Muscle of leg (tissue), 3 donors: ENCODE measurements at regions not wholly inside any gene's neighbourhood (a gene's known extent, or its start where the extent isn't known, plus 50 kb on each side); places are given as distances from the start of the nearest gene placed in this dataset.

Source experiments
- DNase-seq: peaks from one replicate; pipeline ENCODE4 v3.0.0; 2013
- H3K27ac ChIP-seq: one replicate; pipeline ENCODE4 v1.5.1; 2013; ENCODE audit warnings: mild to moderate bottlenecking, low read length, control low read depth
- H3K27me3 ChIP-seq: one replicate; pipeline ENCODE4 v1.6.1; 2013; ENCODE audit warnings: low read length; ENCODE audit not compliant: control insufficient read depth, insufficient read depth
- H3K36me3 ChIP-seq: one replicate; pipeline ENCODE4 v1.6.1; 2013; ENCODE audit warnings: low read length; ENCODE audit not compliant: control insufficient read depth, insufficient read depth
- H3K4me1 ChIP-seq: one replicate; pipeline ENCODE4 v1.6.1; 2013; ENCODE audit warnings: low read length; ENCODE audit not compliant: control insufficient read depth, insufficient read depth
- H3K4me3 ChIP-seq: one replicate; pipeline ENCODE4 v1.5.1; 2013; ENCODE audit warnings: low read length, control low read depth
- H3K9me3 ChIP-seq: replicated peaks from 2 replicates; pipeline ENCODE4 v1.6.1; 2013; ENCODE audit warnings: low read depth, low read length; ENCODE audit not compliant: control insufficient read depth
- WGBS: methylation state at CpG from one replicate; pipeline ENCODE4 v1.1.5; 2013; ENCODE audit warnings: missing lambda C conversion rate; ENCODE audit not compliant: insufficient coverage; 5-methylcytosine and 5-hydroxymethylcytosine counted together

DNA sequence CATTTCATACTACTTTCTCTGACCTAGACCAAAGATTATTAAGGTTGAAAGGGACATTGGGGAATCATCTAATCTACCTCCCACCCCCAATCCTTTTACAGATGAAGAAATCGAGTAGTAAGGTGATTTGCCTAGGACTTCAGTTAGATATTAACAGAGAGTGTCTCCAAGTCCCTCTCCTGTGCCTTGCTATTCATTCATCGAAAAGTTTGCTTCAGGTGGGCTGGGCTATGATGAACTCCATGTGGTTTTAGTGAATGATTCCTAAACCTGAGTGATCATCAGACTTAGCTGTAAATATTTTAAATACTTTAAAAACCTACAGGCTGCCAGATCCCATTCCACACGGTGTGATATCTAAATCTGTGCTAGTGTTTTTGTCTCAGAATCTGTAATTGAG lies 259.4 kb upstream of the SORCS1 start:
- H3K9me3 ChIP-seq = no peaks in the 10 kb centered on the region
- no peak overlapping the region for H3K4me3 ChIP-seq
- H3K27ac ChIP-seq = no peak overlapping the region
- no peaks in the 10 kb centered on the region for H3K4me1 ChIP-seq
- no peak for DNase-seq
- H3K36me3 ChIP-seq = no peaks in the 10 kb centered on the region
- WGBS = no CpG with 5 or more reads among the region's 3 CpGs
- no peaks in the 10 kb centered on the region for H3K27me3 ChIP-seq

DNA sequence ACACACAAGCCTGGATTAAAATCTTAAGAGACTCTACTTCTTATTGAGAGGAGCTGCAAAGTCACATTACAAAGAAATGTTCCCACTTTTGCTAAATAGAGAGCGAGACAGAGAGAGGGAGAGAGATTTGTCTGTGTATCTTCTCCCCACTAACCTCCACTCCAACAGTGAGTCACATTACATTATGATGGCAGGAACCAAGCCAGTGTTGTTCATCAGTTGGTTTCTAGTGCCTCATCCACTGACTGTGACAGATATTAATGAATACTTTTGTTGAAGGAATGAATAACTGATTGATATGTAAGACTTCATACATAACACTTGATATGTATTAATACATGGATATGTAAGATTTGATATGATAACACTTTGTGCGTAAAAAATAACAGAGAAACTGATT lies 258.2 kb upstream of the SORCS1 start:
- no CpG with 5 or more reads among the region's 2 CpGs for WGBS
- no peaks in the 10 kb centered on the region for H3K27me3 ChIP-seq
- DNase-seq = no peak
- H3K4me3 ChIP-seq = no peak overlapping the region
- H3K9me3 ChIP-seq = no peaks in the 10 kb centered on the region
- no peak overlapping the region for H3K27ac ChIP-seq
- no peaks in the 10 kb centered on the region for H3K36me3 ChIP-seq
- no peaks in the 10 kb centered on the region for H3K4me1 ChIP-seq

DNA sequence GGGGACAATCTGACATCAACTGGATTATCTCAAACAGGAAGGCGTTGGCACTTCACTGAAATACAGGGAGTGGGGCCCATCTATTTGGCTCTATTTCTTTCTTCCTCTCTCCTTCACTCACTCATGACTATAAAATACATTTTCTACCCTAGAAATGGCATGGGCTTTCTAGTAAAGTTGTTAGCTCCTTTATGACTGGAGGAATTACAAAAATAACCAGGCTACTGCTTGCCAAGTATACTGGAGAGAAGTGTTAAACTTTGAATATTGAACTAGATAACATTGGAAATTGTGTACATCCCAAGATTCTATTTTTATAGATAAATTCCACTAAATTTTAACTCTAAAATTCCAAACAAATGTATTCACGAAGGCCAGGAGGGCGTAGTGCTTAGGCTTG lies 255.7 kb upstream of the SORCS1 start:
- Histone ChIP-seq H3K36me3 (no peaks in the 10 kb centered on the region), H3K9me3 (no peaks in the 10 kb centered on the region), H3K4me1 (no peaks in the 10 kb centered on the region), H3K27me3 (no peaks in the 10 kb centered on the region), H3K27ac (no peak overlapping the region), H3K4me3 (no peak overlapping the region)
- no CpG with 5 or more reads among the region's 3 CpGs for WGBS
- DNase-seq = no peak

DNA sequence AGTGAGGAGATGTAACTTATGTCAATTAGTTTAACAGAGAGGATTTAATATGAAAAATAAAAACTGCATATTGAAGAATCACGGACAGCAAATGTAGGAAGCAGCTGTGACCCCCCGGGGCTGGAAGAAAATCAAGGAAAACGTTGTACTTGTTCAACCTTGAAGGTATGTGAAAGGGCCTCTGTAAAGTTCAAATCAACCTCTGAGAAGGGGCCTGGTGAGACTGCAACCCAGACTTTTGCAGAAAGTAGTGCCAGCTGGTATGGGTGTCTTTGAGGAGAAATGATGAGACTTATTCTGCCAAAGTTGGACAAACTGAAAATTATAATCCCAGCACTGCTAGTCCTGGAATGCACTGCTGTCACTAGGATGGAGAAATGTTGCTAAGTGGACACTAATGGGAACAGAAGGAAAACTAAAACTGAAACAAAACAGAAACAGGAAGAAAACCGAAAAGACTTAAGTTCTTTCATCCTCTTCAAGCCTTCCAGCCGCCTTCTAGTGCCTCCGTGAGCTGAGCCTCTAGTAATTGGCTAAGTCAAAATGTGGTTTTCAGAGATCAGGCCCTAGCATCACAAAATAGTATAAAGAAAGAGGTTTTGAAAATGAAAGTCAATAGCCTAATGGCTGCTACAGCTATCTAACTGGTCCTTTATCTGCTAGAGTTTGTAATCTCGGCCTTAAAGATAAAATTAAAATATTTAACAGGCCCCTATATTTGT lies 253.7 kb upstream of the SORCS1 start:
- H3K27me3 ChIP-seq = no peaks in the 10 kb centered on the region
- no peak overlapping the region for H3K4me3 ChIP-seq
- WGBS = 38% methylated on average over 4 of the region's 7 CpGs
- no peak for DNase-seq
- no peaks in the 10 kb centered on the region for H3K4me1 ChIP-seq
- no peaks in the 10 kb centered on the region for H3K36me3 ChIP-seq
- no peak overlapping the region for H3K27ac ChIP-seq
- no peaks in the 10 kb centered on the region for H3K9me3 ChIP-seq

- H3K4me3 ChIP-seq = no peak overlapping the region
- H3K9me3 ChIP-seq = no peaks in the 10 kb centered on the region
- H3K36me3 ChIP-seq = no peaks in the 10 kb centered on the region
- H3K27ac ChIP-seq = no peak overlapping the region
- no peaks in the 10 kb centered on the region for H3K27me3 ChIP-seq
- H3K4me1 ChIP-seq = no peaks in the 10 kb centered on the region
- DNase-seq = no peak
- no CpG with 5 or more reads among the region's 2 CpGs for WGBS
These were observed 252.9 kb upstream of the SORCS1 start for GRCh38 chr10:107417446-107417845.

GRCh38 chr10:107415446-107415845 lies 250.9 kb upstream of the SORCS1 start:
- DNase-seq = no peak
- no peaks in the 10 kb centered on the region for H3K27me3 ChIP-seq
- H3K4me1 ChIP-seq = no peaks in the 10 kb centered on the region
- no peak overlapping the region for H3K27ac ChIP-seq
- no CpG with 5 or more reads among the region's 2 CpGs for WGBS
- no peaks in the 10 kb centered on the region for H3K36me3 ChIP-seq
- no peak overlapping the region for H3K4me3 ChIP-seq
- no peaks in the 10 kb centered on the region for H3K9me3 ChIP-seq

DNA sequence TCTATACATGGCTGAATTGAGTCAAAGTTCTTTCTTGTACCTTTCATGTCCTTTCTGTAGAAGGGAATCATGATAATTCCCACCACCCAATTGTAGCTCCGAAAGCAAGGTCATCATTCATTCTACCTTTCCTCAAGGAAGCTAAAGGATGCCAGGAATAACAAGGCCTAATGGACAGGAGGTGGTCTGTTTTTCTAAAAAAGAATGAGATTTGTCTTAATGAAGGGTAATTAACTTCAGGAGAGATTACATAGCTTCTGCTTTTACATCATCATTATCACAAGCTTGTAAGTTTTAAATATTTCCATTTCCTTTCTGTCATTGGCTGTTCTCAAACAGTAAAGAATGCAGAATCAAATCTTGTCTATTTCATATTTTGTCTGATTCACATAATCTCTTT lies 249.5 kb upstream of the SORCS1 start:
- DNase-seq = no peak
- Histone ChIP-seq H3K4me3 (no peak overlapping the region), H3K36me3 (no peaks in the 10 kb centered on the region), H3K27ac (no peak overlapping the region), H3K27me3 (no peaks in the 10 kb centered on the region), H3K4me1 (no peaks in the 10 kb centered on the region), H3K9me3 (no peaks in the 10 kb centered on the region)
- no CpG with 5 or more reads among the region's 1 CpG for WGBS

- Histone ChIP-seq H3K9me3 (no peaks in the 10 kb centered on the region), H3K36me3 (no peaks in the 10 kb centered on the region), H3K27ac (no peak overlapping the region), H3K4me3 (no peak overlapping the region), H3K4me1 (no peaks in the 10 kb centered on the region), H3K27me3 (no peaks in the 10 kb centered on the region)
- WGBS = 65% methylated on average over 2 of the region's 4 CpGs
- DNase-seq = peak; percentile 12
These were observed 245.0 kb upstream of the SORCS1 start for GRCh38 chr10:107409522-107409921.

GRCh38 chr10:107398115-107398514 lies 233.6 kb upstream of the SORCS1 start:
- Histone ChIP-seq H3K27ac (no peak overlapping the region), H3K27me3 (no peaks in the 10 kb centered on the region)

DNA sequence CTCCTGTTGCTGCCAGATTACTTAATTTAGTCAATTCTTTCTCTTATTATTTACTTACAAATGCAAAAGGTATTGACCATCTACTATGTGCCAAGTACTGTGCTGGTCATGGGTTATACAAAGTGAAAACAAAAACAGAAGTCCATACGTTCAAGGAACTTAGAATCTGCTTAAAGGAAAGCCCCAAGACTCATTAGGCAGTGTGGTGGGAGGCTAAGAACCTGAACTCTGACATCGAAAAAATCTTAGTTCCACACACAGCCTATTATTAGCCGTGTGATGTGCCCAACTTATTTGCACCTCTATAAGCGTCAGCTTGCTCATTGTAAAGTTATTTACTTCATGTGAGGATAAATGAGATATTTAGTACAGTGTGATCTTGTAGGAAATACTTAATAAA lies 227.4 kb upstream of the SORCS1 start:
- H3K27ac ChIP-seq = no peak overlapping the region
- DNase-seq = no peak
- H3K36me3 ChIP-seq = no peaks in the 10 kb centered on the region
- H3K27me3 ChIP-seq = no peaks in the 10 kb centered on the region
- no peak overlapping the region for H3K4me3 ChIP-seq
- H3K9me3 ChIP-seq = no peaks in the 10 kb centered on the region
- no peaks in the 10 kb centered on the region for H3K4me1 ChIP-seq
- no CpG with 5 or more reads among the region's 4 CpGs for WGBS

More at GRCh38 chr10:107398115-107398514, 233.6 kb upstream of the SORCS1 start:
- H3K36me3 ChIP-seq = no peaks in the 10 kb centered on the region
- no peaks in the 10 kb centered on the region for H3K4me1 ChIP-seq
- DNase-seq = no peak
- no peaks in the 10 kb centered on the region for H3K9me3 ChIP-seq
- no peak overlapping the region for H3K4me3 ChIP-seq

DNA sequence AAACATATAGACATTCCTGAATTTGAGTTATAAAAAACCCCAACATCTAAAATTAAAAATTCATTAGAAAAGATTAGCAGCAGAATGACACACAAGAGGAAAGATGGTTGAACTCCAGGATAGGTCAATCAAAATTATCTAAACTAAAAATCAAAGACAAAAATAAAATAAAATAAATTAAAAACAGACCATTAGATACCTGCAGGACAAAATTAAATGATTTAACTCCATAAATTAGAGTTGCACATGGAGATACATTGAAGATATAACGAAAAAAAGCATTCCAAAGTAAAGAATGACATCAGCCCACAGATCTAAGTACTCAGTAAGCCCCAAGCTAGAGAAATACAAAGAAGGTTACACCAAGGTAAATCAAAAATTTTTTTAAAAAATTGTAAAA lies 226.1 kb upstream of the SORCS1 start:
- Histone ChIP-seq H3K4me3 (no peak overlapping the region), H3K4me1 (no peaks in the 10 kb centered on the region), H3K9me3 (no peaks in the 10 kb centered on the region), H3K27me3 (no peaks in the 10 kb centered on the region), H3K27ac (no peak overlapping the region), H3K36me3 (no peaks in the 10 kb centered on the region)
- DNase-seq = no peak
- WGBS = no CpG with 5 or more reads among the region's 1 CpG
